Mesenchymal stem cell (in vitro differentiated cells and primary cell): ENCODE measurements at regions not wholly inside any gene's neighbourhood (a gene's known extent, or its start where the extent isn't known, plus 50 kb on each side); places are given as distances from the start of the nearest gene placed in this dataset.
A peak's percentile ranks its signal among the peaks of the same experiment; 100 is the strongest.
"Not testable (repeated sequence)": the region's sequence is repeated elsewhere in the genome, so short reads cannot be mapped to it uniquely, and the experiment has no call there.

Experiments used
- DNase-seq: peaks from one replicate; pipeline ENCODE4 v3.0.0-alpha.2; 2013
- H2AFZ ChIP-seq: one replicate; pipeline ENCODE4 v1.6.1; 2013; ENCODE audit warnings: low read depth, mild to moderate bottlenecking, control low read depth, inconsistent platforms, low read length, moderate library complexity
- H2AK5ac ChIP-seq: 2 replicates; pipeline ENCODE4 v1.6.1; 2013; ENCODE audit warnings: low read length, moderate library complexity, mild to moderate bottlenecking, inconsistent platforms; ENCODE audit not compliant: severe bottlenecking
- H2BK120ac ChIP-seq: one replicate; pipeline ENCODE4 v1.6.1; 2013; ENCODE audit warnings: low read depth, mild to moderate bottlenecking, inconsistent platforms, low read length, moderate library complexity
- H2BK12ac ChIP-seq, 2 experiments: one replicate each; pipeline ENCODE4 v1.6.1; 2013; ENCODE audit warnings: inconsistent platforms in 2 of 2, low read length in 2 of 2, mild to moderate bottlenecking in 2 of 2, moderate library complexity in 2 of 2, control low read depth in 1 of 2
- H2BK15ac ChIP-seq: one replicate; pipeline ENCODE4 v1.6.1; 2013; ENCODE audit warnings: mild to moderate bottlenecking, low read depth, inconsistent platforms; ENCODE audit not compliant: poor library complexity, severe bottlenecking
- H2BK5ac ChIP-seq: 2 replicates; pipeline ENCODE4 v1.6.1; 2013; ENCODE audit warnings: low read depth, mild to moderate bottlenecking, low read length, control low read depth, inconsistent platforms; ENCODE audit not compliant: poor library complexity, severe bottlenecking
- H3K14ac ChIP-seq, 2 experiments: one replicate each; pipeline ENCODE4 v1.6.1; 2013; ENCODE audit warnings: inconsistent platforms in 2 of 2, low read length in 2 of 2, control low read depth in 1 of 2, mild to moderate bottlenecking in 1 of 2, moderate library complexity in 1 of 2
- H3K18ac ChIP-seq, 2 experiments: one replicate each; pipeline ENCODE4 v1.6.1; 2013; ENCODE audit warnings: inconsistent platforms in 2 of 2, low read length in 2 of 2, control low read depth in 1 of 2, low read depth in 1 of 2, mild to moderate bottlenecking in 1 of 2
- H3K23ac ChIP-seq, 2 experiments: one replicate each; pipeline ENCODE4 v1.6.1; 2013; ENCODE audit warnings: inconsistent platforms in 2 of 2, low read length in 2 of 2, mild to moderate bottlenecking in 2 of 2, moderate library complexity in 2 of 2, control low read depth in 1 of 2
- H3K27ac ChIP-seq: 2 replicates; pipeline ENCODE4 v1.5.1; 2013; ENCODE audit warnings: mild to moderate bottlenecking, moderate library complexity, low read length, control low read depth, inconsistent platforms; ENCODE audit not compliant: poor library complexity, severe bottlenecking
- H3K27me3 ChIP-seq, 2 experiments: 2 replicates each; pipeline versions ENCODE4 v1.6.1 to v1.7.0; 2013; ENCODE audit warnings: low read length in 2 of 2, mild to moderate bottlenecking in 2 of 2, moderate library complexity in 2 of 2, control low read depth in 1 of 2, inconsistent platforms in 1 of 2; ENCODE audit not compliant: control insufficient read depth in 1 of 2, insufficient read depth in 1 of 2
- H3K36me3 ChIP-seq, 2 experiments: 2 replicates each; pipeline versions ENCODE4 v1.6.1 to v1.7.0; 2013; ENCODE audit warnings: low read length in 2 of 2, control low read depth in 1 of 2, inconsistent platforms in 1 of 2, low read depth in 1 of 2, mild to moderate bottlenecking in 1 of 2; ENCODE audit not compliant: insufficient read depth in 2 of 2, control insufficient read depth in 1 of 2
- H3K4ac ChIP-seq, 2 experiments: one replicate each; pipeline ENCODE4 v1.6.1; 2013; ENCODE audit warnings: inconsistent platforms in 2 of 2, low read length in 2 of 2, mild to moderate bottlenecking in 2 of 2, moderate library complexity in 2 of 2, control low read depth in 1 of 2, low read depth in 1 of 2
- H3K4me1 ChIP-seq: 2 replicates; pipeline ENCODE4 v1.6.1; 2013; ENCODE audit warnings: low read depth, low read length, control low read depth; ENCODE audit not compliant: control insufficient read depth, insufficient read depth
- H3K4me2 ChIP-seq: 2 replicates; pipeline ENCODE4 v1.6.1; 2013; ENCODE audit warnings: low read length, mild to moderate bottlenecking, inconsistent platforms; ENCODE audit not compliant: poor library complexity, severe bottlenecking
- H3K4me3 ChIP-seq, 2 experiments: 2 replicates each; pipeline versions ENCODE4 v1.5.1 to v1.7.0; 2013; ENCODE audit warnings: low read length in 2 of 2, mild to moderate bottlenecking in 2 of 2, control low read depth in 1 of 2, low read depth in 1 of 2; ENCODE audit not compliant: insufficient read depth in 1 of 2
- H3K79me1 ChIP-seq: replicated peaks from 2 replicates; pipeline ENCODE4 v1.6.1; 2013; ENCODE audit warnings: mild to moderate bottlenecking, control low read depth, low read length, inconsistent platforms; ENCODE audit not compliant: poor library complexity, severe bottlenecking
- H3K9ac ChIP-seq: 2 replicates; pipeline ENCODE4 v1.7.0; 2013; ENCODE audit warnings: mild to moderate bottlenecking, low read length, moderate library complexity
- H3K9me3 ChIP-seq: 2 replicates; pipeline ENCODE4 v1.7.0; 2013; ENCODE audit warnings: mild to moderate bottlenecking, low read length; ENCODE audit not compliant: control insufficient read depth
- H4K8ac ChIP-seq: one replicate; pipeline ENCODE4 v1.6.1; 2013; ENCODE audit warnings: inconsistent platforms, mild to moderate bottlenecking, low read length, moderate library complexity
- H4K91ac ChIP-seq: one replicate; pipeline ENCODE4 v1.6.1; 2013; ENCODE audit warnings: mild to moderate bottlenecking, low read length, inconsistent platforms
- WGBS: methylation state at CpG from one replicate; pipeline ENCODE4 v1.1.7; 2013; ENCODE audit warnings: mixed read lengths; 5-methylcytosine and 5-hydroxymethylcytosine counted together

DNA sequence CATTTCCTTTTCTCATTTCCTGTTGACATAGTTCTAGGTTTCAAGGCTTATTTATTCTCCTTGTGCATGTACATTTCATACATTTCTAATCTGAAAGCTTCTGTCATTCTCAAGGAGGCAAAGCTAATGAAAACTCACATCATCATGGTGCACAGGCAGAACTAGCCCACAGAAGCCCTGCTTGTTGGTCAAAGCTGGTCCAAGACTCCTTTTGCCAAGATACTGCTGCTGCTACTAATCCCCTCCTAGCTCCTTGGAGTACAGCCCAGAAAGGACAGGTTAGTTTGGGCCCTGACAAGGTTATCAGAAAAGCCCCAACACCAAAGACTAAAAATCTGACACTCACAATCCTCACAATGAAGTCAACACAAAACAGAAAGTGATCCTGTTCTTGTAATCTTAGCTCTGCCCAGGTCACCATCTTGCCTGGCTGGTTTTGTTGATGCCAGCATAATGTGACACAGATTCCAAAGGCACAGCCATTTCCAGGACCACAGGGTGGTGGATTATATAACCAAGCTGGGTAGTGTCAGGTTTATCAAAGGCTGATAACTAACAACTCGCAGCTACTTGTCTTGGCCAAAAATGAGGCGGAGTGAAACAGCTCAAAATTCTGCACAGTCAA, 417.4 kb downstream of the NDFIP2 start:
- no peak overlapping the region for H3K4me3 ChIP-seq
- no peak overlapping the region for H3K4me2 ChIP-seq
- no peak overlapping the region for H3K14ac ChIP-seq
- H2BK15ac ChIP-seq, result no peak overlapping the region
- peak overlapping the region in 1 of 2 experiments; percentile 33 for H3K4ac ChIP-seq
- H4K8ac ChIP-seq, result no peak overlapping the region
- no peak overlapping the region for H2AK5ac ChIP-seq
- H3K23ac ChIP-seq, result no peak overlapping the region
- no peaks in the 10 kb centered on the region for H3K36me3 ChIP-seq
- peak overlapping the region in 1 of 2 experiments; percentile 67 for H2BK12ac ChIP-seq
- no peak overlapping the region for H2BK120ac ChIP-seq
- H3K9me3 ChIP-seq, result no peaks in the 10 kb centered on the region
- WGBS, result 100% methylated on average over 1 of the region's 2 CpGs
- no peaks in the 10 kb centered on the region for H3K79me1 ChIP-seq
- H3K18ac ChIP-seq, result no peak overlapping the region
- H4K91ac ChIP-seq, result no peak overlapping the region
- H3K4me1 ChIP-seq, result peaks cover 3% of the 10 kb centered on the region
- H3K27me3 ChIP-seq, result no peaks in the 10 kb centered on the region
- H3K9ac ChIP-seq, result no peak overlapping the region
- no peak overlapping the region for H2AFZ ChIP-seq
- DNase-seq, result no peak
- H2BK5ac ChIP-seq, result no peak overlapping the region
- no peak overlapping the region for H3K27ac ChIP-seq

DNA sequence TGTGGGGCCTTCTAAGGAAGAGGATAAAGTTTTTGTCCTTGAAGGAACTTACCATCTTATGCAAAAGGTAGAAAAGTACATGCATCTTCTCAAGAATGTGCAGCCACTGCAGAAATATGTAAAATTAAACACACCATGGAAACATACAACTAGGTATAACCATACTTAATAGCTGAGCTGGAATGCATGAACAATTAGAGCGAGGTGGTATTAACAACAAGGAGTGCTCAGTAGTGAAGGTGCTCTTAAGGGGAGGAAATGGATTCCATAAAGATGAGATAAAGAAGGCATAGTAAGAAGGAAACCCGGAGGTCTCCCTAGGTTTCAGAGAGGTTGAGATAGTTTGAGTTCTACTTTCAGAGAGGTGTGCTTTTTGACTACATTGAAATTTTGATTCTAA, 415.9 kb downstream of the NDFIP2 start:
- Histone ChIP-seq H3K9me3 (no peaks in the 10 kb centered on the region), H3K4me1 (peaks cover 3% of the 10 kb centered on the region), H4K91ac (no peak overlapping the region), H3K4me3 (no peak overlapping the region), H3K9ac (no peak overlapping the region), H2BK15ac (no peak overlapping the region), H3K36me3 (no peaks in the 10 kb centered on the region), H3K79me1 (no peaks in the 10 kb centered on the region), H3K4me2 (no peak overlapping the region), H3K23ac (no peak overlapping the region), H3K14ac (no peak overlapping the region), H2BK120ac (no peak overlapping the region), H3K27me3 (no peaks in the 10 kb centered on the region), H2BK5ac (no peak overlapping the region), H2AFZ (no peak overlapping the region), H2BK12ac (no peak overlapping the region), H4K8ac (no peak overlapping the region), H3K18ac (no peak overlapping the region), H3K27ac (no peak overlapping the region), H3K4ac (no peak overlapping the region), H2AK5ac (no peak overlapping the region)
- WGBS, result 88% methylated on average over 2 of the region's 2 CpGs
- DNase-seq, result no peak

DNA sequence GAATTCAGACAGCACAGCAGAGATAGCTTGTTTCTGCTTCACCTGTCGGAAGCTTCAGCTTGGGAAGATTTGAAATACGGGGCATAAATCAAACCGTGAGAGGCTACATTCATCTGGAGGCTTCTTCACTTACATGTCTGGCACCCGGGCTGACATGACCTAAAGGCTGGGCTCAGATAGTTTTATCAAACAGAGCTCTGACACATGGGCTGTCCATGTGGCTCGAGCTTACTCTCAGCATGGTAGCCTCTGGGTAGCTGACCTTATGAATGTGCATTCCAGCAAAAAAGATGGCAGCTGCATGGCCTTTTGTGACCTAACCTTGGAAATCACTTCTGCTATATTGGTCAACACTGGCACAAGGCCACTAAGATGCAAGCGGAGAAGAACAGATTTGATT, 414.5 kb downstream of the NDFIP2 start:
- no peaks in the 10 kb centered on the region for H3K79me1 ChIP-seq
- no peak overlapping the region for H2BK5ac ChIP-seq
- H2BK120ac ChIP-seq, result no peak overlapping the region
- no peak overlapping the region for H3K27ac ChIP-seq
- H3K27me3 ChIP-seq, result no peaks in the 10 kb centered on the region
- no peak for DNase-seq
- no peak overlapping the region for H3K14ac ChIP-seq
- no peak overlapping the region for H3K4me3 ChIP-seq
- H2AK5ac ChIP-seq, result no peak overlapping the region
- H3K18ac ChIP-seq, result no peak overlapping the region
- H4K8ac ChIP-seq, result no peak overlapping the region
- WGBS, result 79% methylated on average over 6 of the region's 6 CpGs
- H3K4ac ChIP-seq, result no peak overlapping the region
- H2BK12ac ChIP-seq, result no peak overlapping the region
- no peak overlapping the region for H3K9ac ChIP-seq
- H4K91ac ChIP-seq, result no peak overlapping the region
- H3K36me3 ChIP-seq, result no peaks in the 10 kb centered on the region
- H2AFZ ChIP-seq, result no peak overlapping the region
- H2BK15ac ChIP-seq, result no peak overlapping the region
- H3K4me2 ChIP-seq, result no peak overlapping the region
- peaks cover 3% of the 10 kb centered on the region for H3K4me1 ChIP-seq
- no peaks in the 10 kb centered on the region for H3K9me3 ChIP-seq
- no peak overlapping the region for H3K23ac ChIP-seq

DNA sequence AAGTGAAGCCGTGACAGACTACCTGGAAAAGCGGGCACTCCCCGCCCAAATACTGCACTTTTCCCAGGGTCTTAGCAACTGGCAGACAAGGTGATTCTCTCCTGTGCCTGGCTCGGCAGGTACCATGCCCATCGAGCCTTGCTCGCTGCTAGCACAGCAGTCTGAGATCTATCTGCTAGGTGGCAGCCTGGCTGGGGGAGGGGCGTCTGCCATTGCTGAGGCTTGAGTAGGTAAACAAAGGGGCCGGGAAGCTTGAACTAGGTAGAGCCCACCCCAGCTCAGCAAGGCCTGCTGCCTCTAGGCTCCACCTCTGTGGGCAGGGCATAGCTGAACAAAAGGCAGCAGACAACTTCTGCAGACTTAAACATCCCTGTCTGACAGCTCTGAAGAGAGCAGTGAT, 406.3 kb downstream of the NDFIP2 start:
- not testable (repeated sequence) for H4K91ac ChIP-seq, H3K9ac ChIP-seq, H3K27ac ChIP-seq, H3K4ac ChIP-seq, H3K23ac ChIP-seq, H4K8ac ChIP-seq, H2AK5ac ChIP-seq, H2BK120ac ChIP-seq, H3K4me3 ChIP-seq, H3K4me1 ChIP-seq, H2BK5ac ChIP-seq, H3K79me1 ChIP-seq, H3K9me3 ChIP-seq, H2AFZ ChIP-seq, H2BK15ac ChIP-seq, H3K27me3 ChIP-seq, H3K36me3 ChIP-seq, H3K14ac ChIP-seq, H2BK12ac ChIP-seq, H3K4me2 ChIP-seq, DNase-seq
- WGBS, result 92% methylated on average over 8 of the region's 8 CpGs
- H3K18ac ChIP-seq, result peak overlapping the region in 1 of 2 experiments; percentile 8
